ENCODE measurements at regions not wholly inside any gene's neighbourhood (a gene's known extent, or its start where the extent isn't known, plus 50 kb on each side); places are given as distances from the start of the nearest gene placed in this dataset.

GRCh38 chr20:10978713-10979112, 304.9 kb upstream of the JAG1 start:
- TF ChIP-seq CTCF (IDR thresholded peaks at IDR 0.05) (no peak), POLR2A (IDR thresholded peaks at IDR 0.05) (no peak)
